Naive B cell (primary cell): ENCODE measurements at regions not wholly inside any gene's neighbourhood (a gene's known extent, or its start where the extent isn't known, plus 50 kb on each side); places are given as distances from the start of the nearest gene placed in this dataset.

Source experiments
- ATAC-seq, 2 donors: fragments of 150-1000 bp; cut with Tn5 transposase; 2 replicates each; pipeline ENCODE4 v1.10.0; 2021; ENCODE audit warnings: low read depth in 2 of 2, mild to moderate bottlenecking in 2 of 2, moderate library complexity in 2 of 2
- DNase-seq: peaks from one replicate; pipeline ENCODE4 v3.0.0; 2022
- H3K27ac Mint-ChIP-seq, 6 donors: one replicate each; pipeline ENCODE4 v1.8.0; 2020 to 2022; ENCODE audit warnings: mild to moderate bottlenecking in 6 of 6, mixed read lengths in 6 of 6, moderate library complexity in 5 of 6, inconsistent platforms in 2 of 6
- H3K27me3 Mint-ChIP-seq, 3 donors: one replicate each; pipeline ENCODE4 v1.8.0; 2021 to 2022; ENCODE audit warnings: mixed read lengths in 3 of 3, mild to moderate bottlenecking in 1 of 3
- H3K36me3 Mint-ChIP-seq, 2 donors: one replicate each; pipeline ENCODE4 v1.8.0; 2020 to 2022; ENCODE audit warnings: mixed read lengths in 2 of 2, inconsistent platforms in 1 of 2, mild to moderate bottlenecking in 1 of 2
- H3K4me1 Mint-ChIP-seq, 3 donors: one replicate each; pipeline ENCODE4 v1.8.0; 2020 to 2022; ENCODE audit warnings: mixed read lengths in 3 of 3, inconsistent platforms in 1 of 3, mild to moderate bottlenecking in 1 of 3, moderate library complexity in 1 of 3
- H3K4me3 Mint-ChIP-seq, 8 donors: one replicate each; pipeline ENCODE4 v1.8.0; 2020 to 2022; ENCODE audit warnings: mild to moderate bottlenecking in 8 of 8, mixed read lengths in 8 of 8, moderate library complexity in 8 of 8, inconsistent platforms in 2 of 8
- H3K9me3 Mint-ChIP-seq, 7 donors: one replicate each; pipeline ENCODE4 v1.8.0; 2020 to 2022; ENCODE audit warnings: mixed read lengths in 7 of 7, mild to moderate bottlenecking in 5 of 7, inconsistent platforms in 2 of 7, moderate library complexity in 1 of 7

GRCh38 chr1:9179463-9180110, 50.7 kb upstream of the GPR157 start:
- ATAC-seq (no peak), DNase-seq (no peak)
- Mint-ChIP-seq H3K4me3 (no peak overlapping the region), H3K4me1 (peaks cover 5 to 10% (median 10%) of the 10 kb centered on the region in 3 donors), H3K27ac (no peak overlapping the region), H3K27me3 (peaks cover 22 to 38% (median 26%) of the 10 kb centered on the region in 3 donors), H3K36me3 (no peaks in the 10 kb centered on the region), H3K9me3 (peaks cover 0 to 2% (median 0%) of the 10 kb centered on the region in 7 donors)

GRCh38 chr1:9180111-9180819, 51.4 kb upstream of the GPR157 start:
- H3K27me3 Mint-ChIP-seq: peaks cover 15 to 38% (median 26%) of the 10 kb centered on the region in 3 donors
- no peak for DNase-seq
- no peaks in the 10 kb centered on the region for H3K9me3 Mint-ChIP-seq
- no peak for ATAC-seq
- H3K4me1 Mint-ChIP-seq: peaks cover 5 to 10% (median 10%) of the 10 kb centered on the region in 3 donors
- H3K4me3 Mint-ChIP-seq: peak overlapping the region in 4 of 8 donors; percentile 8 to 49 (median 13)
- no peak overlapping the region for H3K27ac Mint-ChIP-seq
- H3K36me3 Mint-ChIP-seq: no peaks in the 10 kb centered on the region

- Mint-ChIP-seq H3K27ac (peak overlapping the region in 1 of 6 donors; percentile 82), H3K36me3 (no peaks in the 10 kb centered on the region)
Measured at GRCh38 chr1:9181176-9181906, 52.4 kb upstream of the GPR157 start.

GRCh38 chr1:9181990-9182783, 52.4 kb upstream of the H6PD start:
- peak overlapping the region; percentile 66 to 88 (median 81) for H3K4me3 Mint-ChIP-seq
- ATAC-seq (peak; percentile 36 to 58), DNase-seq (no peak)
- H3K4me1 Mint-ChIP-seq: peaks cover 5 to 10% (median 10%) of the 10 kb centered on the region in 3 donors
- no peak overlapping the region for H3K27ac Mint-ChIP-seq
- H3K36me3 Mint-ChIP-seq: no peaks in the 10 kb centered on the region
- peaks cover 9 to 34% (median 20%) of the 10 kb centered on the region in 3 donors for H3K27me3 Mint-ChIP-seq
- H3K9me3 Mint-ChIP-seq: no peaks in the 10 kb centered on the region

More at GRCh38 chr1:9181176-9181906, 52.4 kb upstream of the GPR157 start:
- DNase-seq: peak; percentile 66
- H3K9me3 Mint-ChIP-seq: no peaks in the 10 kb centered on the region
- ATAC-seq: peak; percentile 61 to 76
- H3K27me3 Mint-ChIP-seq: peaks cover 9 to 34% (median 23%) of the 10 kb centered on the region in 3 donors
- H3K4me1 Mint-ChIP-seq: peaks cover 5 to 10% (median 10%) of the 10 kb centered on the region in 3 donors
- peak overlapping the region; percentile 66 to 88 (median 81) for H3K4me3 Mint-ChIP-seq

- Mint-ChIP-seq H3K9me3 (no peaks in the 10 kb centered on the region), H3K27ac (no peak overlapping the region), H3K4me3 (peak overlapping the region in 7 of 8 donors; percentile 42 to 77 (median 61)), H3K27me3 (peaks cover 9 to 34% (median 20%) of the 10 kb centered on the region in 3 donors), H3K36me3 (no peaks in the 10 kb centered on the region), H3K4me1 (peaks cover 5 to 10% (median 10%) of the 10 kb centered on the region in 3 donors)
- ATAC-seq: no peak
- DNase-seq: no peak
Measured at GRCh38 chr1:9182784-9183257, 51.8 kb upstream of the H6PD start.

GRCh38 chr1:9183441-9183840, 51.1 kb upstream of the H6PD start:
- no peak overlapping the region for H3K27ac Mint-ChIP-seq
- ATAC-seq (no peak), DNase-seq (no peak)
- peaks cover 9 to 34% (median 20%) of the 10 kb centered on the region in 3 donors for H3K27me3 Mint-ChIP-seq
- H3K4me3 Mint-ChIP-seq: peak overlapping the region in 4 of 8 donors; percentile 9 to 74 (median 37)
- H3K36me3 Mint-ChIP-seq: no peaks in the 10 kb centered on the region
- peaks cover 5 to 10% (median 10%) of the 10 kb centered on the region in 3 donors for H3K4me1 Mint-ChIP-seq
- no peaks in the 10 kb centered on the region for H3K9me3 Mint-ChIP-seq

GRCh38 chr1:9183898-9184297, 50.7 kb upstream of the H6PD start:
- Mint-ChIP-seq H3K27me3 (peaks cover 9 to 34% (median 20%) of the 10 kb centered on the region in 3 donors), H3K27ac (no peak overlapping the region), H3K9me3 (no peaks in the 10 kb centered on the region), H3K4me1 (peaks cover 5 to 10% (median 10%) of the 10 kb centered on the region in 3 donors), H3K4me3 (peak overlapping the region in 4 of 8 donors; percentile 21 to 74 (median 36)), H3K36me3 (no peaks in the 10 kb centered on the region)
- DNase-seq: no peak
- no peak for ATAC-seq

- DNase-seq (no peak), ATAC-seq (no peak)
- H3K27ac Mint-ChIP-seq: no peak overlapping the region
- H3K4me1 Mint-ChIP-seq: peaks cover 5 to 10% (median 10%) of the 10 kb centered on the region in 3 donors
- H3K9me3 Mint-ChIP-seq: no peaks in the 10 kb centered on the region
- H3K4me3 Mint-ChIP-seq: peak overlapping the region in 3 of 8 donors; percentile 27 to 64 (median 37)
- no peaks in the 10 kb centered on the region for H3K36me3 Mint-ChIP-seq
- H3K27me3 Mint-ChIP-seq: peaks cover 9 to 36% (median 23%) of the 10 kb centered on the region in 3 donors
Measured at GRCh38 chr1:9184749-9185148, 49.8 kb upstream of the H6PD start.
